ENCODE measurements at regions not wholly inside any gene's neighbourhood (a gene's known extent, or its start where the extent isn't known, plus 50 kb on each side); places are given as distances from the start of the nearest gene placed in this dataset.

DNA sequence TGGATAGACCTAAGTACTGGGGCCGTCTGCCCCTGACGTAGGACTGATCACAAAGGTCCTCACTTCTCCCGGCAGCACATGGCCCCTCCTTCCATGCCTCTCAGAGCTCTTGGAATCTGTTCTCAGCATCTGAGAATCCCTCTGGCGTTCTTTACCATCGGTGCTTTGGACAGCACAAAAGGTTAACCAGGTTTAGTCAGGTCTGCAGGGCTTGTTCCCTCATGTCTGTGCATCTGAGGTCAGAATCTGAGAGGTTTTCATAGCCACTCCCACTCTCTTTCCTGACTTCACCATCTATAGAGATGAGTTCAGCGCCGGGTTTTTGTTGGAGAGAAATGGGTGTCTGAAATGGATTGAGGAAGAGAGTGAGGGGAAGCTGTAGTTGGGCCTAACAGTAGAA lies 130.0 kb upstream of the ARHGAP5 start:
- Histone ChIP-seq H3K4me1 (ENCODE audit: control insufficient read depth, insufficient read depth, low read length) (peaks cover 10% of the 10 kb centered on the region), H3K9me3 (ENCODE audit: control insufficient read depth, insufficient read depth, low read length) (no peaks in the 10 kb centered on the region), H3K36me3 (ENCODE audit: control insufficient read depth, insufficient read depth, low read length) (no peaks in the 10 kb centered on the region), H3K27me3 (ENCODE audit: control insufficient read depth, insufficient read depth, low read length) (no peaks in the 10 kb centered on the region), H3K4me3 (ENCODE audit: low read length) (no peak overlapping the region), H3K27ac (ENCODE audit: low read length) (no peak overlapping the region)
- no peaks in the 10 kb centered on the region for H3K9me3 Mint-ChIP-seq
- intact Hi-C loops (cut with micrococcal nuclease) = no loop called here
- no peaks in the 10 kb centered on the region for H3K4me1 Mint-ChIP-seq
- WGBS (ENCODE audit: insufficient coverage) = 86% methylated on average over 7 of the region's 7 CpGs
- no peak overlapping the region for H3K4me3 Mint-ChIP-seq
- H3K36me3 Mint-ChIP-seq = no peaks in the 10 kb centered on the region
- TF ChIP-seq, protein P1, sequence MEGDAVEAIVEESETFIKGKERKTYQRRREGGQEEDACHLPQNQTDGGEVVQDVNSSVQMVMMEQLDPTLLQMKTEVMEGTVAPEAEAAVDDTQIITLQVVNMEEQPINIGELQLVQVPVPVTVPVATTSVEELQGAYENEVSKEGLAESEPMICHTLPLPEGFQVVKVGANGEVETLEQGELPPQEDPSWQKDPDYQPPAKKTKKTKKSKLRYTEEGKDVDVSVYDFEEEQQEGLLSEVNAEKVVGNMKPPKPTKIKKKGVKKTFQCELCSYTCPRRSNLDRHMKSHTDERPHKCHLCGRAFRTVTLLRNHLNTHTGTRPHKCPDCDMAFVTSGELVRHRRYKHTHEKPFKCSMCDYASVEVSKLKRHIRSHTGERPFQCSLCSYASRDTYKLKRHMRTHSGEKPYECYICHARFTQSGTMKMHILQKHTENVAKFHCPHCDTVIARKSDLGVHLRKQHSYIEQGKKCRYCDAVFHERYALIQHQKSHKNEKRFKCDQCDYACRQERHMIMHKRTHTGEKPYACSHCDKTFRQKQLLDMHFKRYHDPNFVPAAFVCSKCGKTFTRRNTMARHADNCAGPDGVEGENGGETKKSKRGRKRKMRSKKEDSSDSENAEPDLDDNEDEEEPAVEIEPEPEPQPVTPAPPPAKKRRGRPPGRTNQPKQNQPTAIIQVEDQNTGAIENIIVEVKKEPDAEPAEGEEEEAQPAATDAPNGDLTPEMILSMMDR (IDR thresholded peaks at IDR 0.05) = no peak
- H3K27me3 Mint-ChIP-seq (ENCODE audit: low read depth in 2 of 2) = peaks cover 6 to 11% of the 10 kb centered on the region in 2 donors
- DNase-seq (no peak), ATAC-seq (no peak)
- no peak overlapping the region for H3K27ac Mint-ChIP-seq

DNA sequence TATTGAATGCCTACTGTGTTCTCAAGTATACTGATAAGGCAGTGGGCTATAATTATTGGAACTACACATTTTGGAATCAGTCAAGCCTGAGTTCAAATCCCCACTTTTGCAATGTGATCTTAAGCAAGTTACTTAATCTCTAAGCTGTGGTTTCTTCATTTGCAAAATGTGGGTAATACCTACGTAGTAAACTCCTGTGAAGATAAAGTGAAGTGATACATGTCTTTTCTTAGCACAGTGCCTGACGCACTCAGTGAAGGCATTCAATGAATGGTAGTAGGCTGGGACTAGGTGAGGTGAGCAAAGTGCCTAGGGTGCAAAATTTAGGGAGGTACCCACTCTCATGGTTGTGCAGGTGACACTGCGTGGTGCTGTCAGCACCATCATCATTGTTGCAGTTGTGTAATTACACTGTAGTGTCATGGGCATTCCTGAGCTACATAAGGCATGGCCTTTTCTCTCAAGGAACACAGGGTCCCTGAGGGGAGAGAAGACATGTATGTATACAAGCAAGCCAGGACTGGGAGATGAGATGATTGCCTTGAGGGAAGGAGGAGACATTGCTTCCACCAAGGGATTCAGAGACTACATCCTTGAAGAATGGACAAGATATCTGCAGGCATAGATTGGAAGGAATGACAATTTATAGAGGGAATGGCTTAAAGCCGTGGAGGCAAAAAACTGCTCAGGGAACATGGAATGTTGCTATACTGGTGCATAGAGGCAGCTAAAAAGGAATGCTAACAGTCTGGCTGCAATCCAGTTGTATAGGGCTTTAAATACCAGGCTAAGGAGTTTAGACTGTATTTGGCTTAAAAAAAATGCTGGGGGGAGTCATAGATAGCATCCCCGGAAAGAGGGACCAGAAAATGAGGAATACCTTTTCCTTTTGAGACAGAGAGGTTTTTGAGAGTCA lies 129.2 kb upstream of the ARHGAP5 start:
- peaks cover 6 to 13% of the 10 kb centered on the region in 2 donors for H3K27me3 Mint-ChIP-seq (ENCODE audit: low read depth in 2 of 2)
- no peak overlapping the region for H3K27ac Mint-ChIP-seq
- no peaks in the 10 kb centered on the region for H3K9me3 ChIP-seq (ENCODE audit: control insufficient read depth, insufficient read depth, low read length)
- no peaks in the 10 kb centered on the region for H3K27me3 ChIP-seq (ENCODE audit: control insufficient read depth, insufficient read depth, low read length)
- ATAC-seq = peak in 2 of 3 donors; percentile 12 to 47
- intact Hi-C loops (cut with micrococcal nuclease) = no loop called here
- no peaks in the 10 kb centered on the region for H3K4me1 Mint-ChIP-seq
- no peaks in the 10 kb centered on the region for H3K9me3 Mint-ChIP-seq
- H3K4me3 ChIP-seq (ENCODE audit: low read length) = no peak overlapping the region
- no peaks in the 10 kb centered on the region for H3K36me3 ChIP-seq (ENCODE audit: control insufficient read depth, insufficient read depth, low read length)
- DNase-seq = peak in 1 of 2 donors; percentile 26
- TF ChIP-seq, protein P1 (IDR thresholded peaks at IDR 0.05) = no peak
- no peaks in the 10 kb centered on the region for H3K36me3 Mint-ChIP-seq
- peaks cover 10% of the 10 kb centered on the region for H3K4me1 ChIP-seq (ENCODE audit: control insufficient read depth, insufficient read depth, low read length)
- H3K4me3 Mint-ChIP-seq = no peak overlapping the region
- WGBS (ENCODE audit: insufficient coverage) = 78% methylated on average over 5 of the region's 5 CpGs
- no peak overlapping the region for H3K27ac ChIP-seq (ENCODE audit: low read length)

GRCh38 chr14:31949709-31950108 lies 127.4 kb upstream of the ARHGAP5 start:
- ATAC-seq (no peak), DNase-seq (no peak)
- H3K4me3 Mint-ChIP-seq = no peak overlapping the region
- TF ChIP-seq, protein P1 (IDR thresholded peaks at IDR 0.05) = no peak
- no peaks in the 10 kb centered on the region for H3K36me3 ChIP-seq (ENCODE audit: control insufficient read depth, insufficient read depth, low read length)
- no peaks in the 10 kb centered on the region for H3K36me3 Mint-ChIP-seq
- intact Hi-C loops (cut with micrococcal nuclease) = no loop called here
- H3K27me3 ChIP-seq (ENCODE audit: control insufficient read depth, insufficient read depth, low read length) = no peaks in the 10 kb centered on the region
- H3K27ac Mint-ChIP-seq = no peak overlapping the region
- no peak overlapping the region for H3K4me3 ChIP-seq (ENCODE audit: low read length)
- no peak overlapping the region for H3K27ac ChIP-seq (ENCODE audit: low read length)
- no peaks in the 10 kb centered on the region for H3K9me3 ChIP-seq (ENCODE audit: control insufficient read depth, insufficient read depth, low read length)
- peaks cover 6 to 13% of the 10 kb centered on the region in 2 donors for H3K27me3 Mint-ChIP-seq (ENCODE audit: low read depth in 2 of 2)
- H3K4me1 ChIP-seq (ENCODE audit: control insufficient read depth, insufficient read depth, low read length) = peaks cover 6% of the 10 kb centered on the region
- no peaks in the 10 kb centered on the region for H3K4me1 Mint-ChIP-seq
- H3K9me3 Mint-ChIP-seq = peaks cover 0 to 2% of the 10 kb centered on the region in 2 donors
- WGBS (ENCODE audit: insufficient coverage) = no CpG with 5 or more reads among the region's 1 CpG
